ENCODE measurements at regions not wholly inside any gene's neighbourhood (a gene's known extent, or its start where the extent isn't known, plus 50 kb on each side); places are given as distances from the start of the nearest gene placed in this dataset.
"Not testable (repeated sequence)": the region's sequence is repeated elsewhere in the genome, so short reads cannot be mapped to it uniquely, and the experiment has no call there.

DNA sequence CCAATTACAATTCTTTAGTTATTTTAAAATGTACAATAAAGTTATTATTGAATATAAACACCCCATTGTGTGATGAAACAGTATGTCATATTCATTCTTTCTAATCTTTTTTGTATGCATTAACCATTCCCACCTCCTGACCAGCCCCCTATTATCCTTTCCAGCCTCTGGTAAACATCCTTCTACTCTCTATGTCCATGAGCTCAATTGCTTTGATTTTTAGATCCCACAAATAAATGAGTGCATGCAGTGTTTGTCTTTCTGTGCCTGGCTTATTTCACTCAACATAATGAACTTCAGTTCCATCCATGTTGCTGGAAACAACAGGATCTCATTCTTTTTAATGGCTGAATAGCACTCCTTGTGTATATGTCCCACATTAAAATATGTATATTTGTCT is 1858.9 kb upstream of the C9orf72 start:
- H3K9me2 ChIP-seq (replicated peaks; ENCODE audit: insufficient read depth, low read length): no peaks in the 10 kb centered on the region
- no peak overlapping the region for H3K9ac ChIP-seq (ENCODE audit: low read length)
- no peak overlapping the region for H2AFZ ChIP-seq (ENCODE audit: low read length)
- TF ChIP-seq EZH2 (optimal IDR thresholded peaks at IDR 0.05; ENCODE audit: low read depth, low read length) (no peak), EZH2phosphoT487 (IDR thresholded peaks at IDR 0.05; ENCODE audit: low read length) (no peak)
- TF ChIP-seq, protein P1, sequence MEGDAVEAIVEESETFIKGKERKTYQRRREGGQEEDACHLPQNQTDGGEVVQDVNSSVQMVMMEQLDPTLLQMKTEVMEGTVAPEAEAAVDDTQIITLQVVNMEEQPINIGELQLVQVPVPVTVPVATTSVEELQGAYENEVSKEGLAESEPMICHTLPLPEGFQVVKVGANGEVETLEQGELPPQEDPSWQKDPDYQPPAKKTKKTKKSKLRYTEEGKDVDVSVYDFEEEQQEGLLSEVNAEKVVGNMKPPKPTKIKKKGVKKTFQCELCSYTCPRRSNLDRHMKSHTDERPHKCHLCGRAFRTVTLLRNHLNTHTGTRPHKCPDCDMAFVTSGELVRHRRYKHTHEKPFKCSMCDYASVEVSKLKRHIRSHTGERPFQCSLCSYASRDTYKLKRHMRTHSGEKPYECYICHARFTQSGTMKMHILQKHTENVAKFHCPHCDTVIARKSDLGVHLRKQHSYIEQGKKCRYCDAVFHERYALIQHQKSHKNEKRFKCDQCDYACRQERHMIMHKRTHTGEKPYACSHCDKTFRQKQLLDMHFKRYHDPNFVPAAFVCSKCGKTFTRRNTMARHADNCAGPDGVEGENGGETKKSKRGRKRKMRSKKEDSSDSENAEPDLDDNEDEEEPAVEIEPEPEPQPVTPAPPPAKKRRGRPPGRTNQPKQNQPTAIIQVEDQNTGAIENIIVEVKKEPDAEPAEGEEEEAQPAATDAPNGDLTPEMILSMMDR (IDR thresholded peaks at IDR 0.05; ENCODE audit: low read length): no peak
- no peaks in the 10 kb centered on the region for H3K79me2 ChIP-seq (ENCODE audit: low read length)
- H3K4me1 ChIP-seq (ENCODE audit: low read length): no peaks in the 10 kb centered on the region
- no peak overlapping the region for H3K27ac ChIP-seq (ENCODE audit: low read length)
- no peak overlapping the region for H3K4me3 ChIP-seq (ENCODE audit: low read length)
- no peaks in the 10 kb centered on the region for H3K36me3 ChIP-seq (replicated peaks; ENCODE audit: insufficient read depth, low read length)
- DNase-seq: no peak
- H3K9me3 ChIP-seq (replicated peaks; ENCODE audit: insufficient read depth, low read length): no peaks in the 10 kb centered on the region
- no peaks in the 10 kb centered on the region for H4K20me1 ChIP-seq (ENCODE audit: insufficient read depth, low read length)
- no peak overlapping the region for H3K4me2 ChIP-seq (ENCODE audit: low read depth, low read length)
- no peaks in the 10 kb centered on the region for H3K27me3 ChIP-seq (replicated peaks; ENCODE audit: insufficient read depth, low read length)
- no peaks in the 10 kb centered on the region for H3F3A ChIP-seq (ENCODE audit: insufficient read depth, low read length)

DNA sequence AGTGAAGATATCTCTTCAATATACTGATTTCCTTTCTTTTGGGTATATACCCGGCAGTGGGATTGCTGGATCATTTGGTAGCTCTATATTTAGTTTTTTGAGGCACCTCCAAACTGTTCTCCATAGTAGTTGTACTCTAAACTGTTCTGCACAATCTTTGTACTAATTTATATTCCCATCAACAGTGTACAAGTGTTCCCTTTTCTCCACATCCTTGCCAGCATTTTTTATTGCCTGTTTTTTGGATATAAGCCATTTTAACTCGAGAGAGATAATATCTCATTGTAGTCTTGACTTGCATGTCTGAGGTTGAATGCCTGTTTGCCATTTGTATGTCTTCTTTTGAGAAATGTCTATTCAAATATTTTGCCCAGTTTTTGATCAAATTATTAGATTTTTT is 1859.4 kb upstream of the C9orf72 start:
- not testable (repeated sequence) for H3K9me3 ChIP-seq (replicated peaks; ENCODE audit: insufficient read depth, low read length); H3K36me3 ChIP-seq (replicated peaks; ENCODE audit: insufficient read depth, low read length); DNase-seq; H3K27me3 ChIP-seq (replicated peaks; ENCODE audit: insufficient read depth, low read length); H3K9me2 ChIP-seq (replicated peaks; ENCODE audit: insufficient read depth, low read length); H3K9ac ChIP-seq (ENCODE audit: low read length); H2AFZ ChIP-seq (ENCODE audit: low read length); H3K4me3 ChIP-seq (ENCODE audit: low read length); H3K4me1 ChIP-seq (ENCODE audit: low read length); H4K20me1 ChIP-seq (ENCODE audit: insufficient read depth, low read length); H3K27ac ChIP-seq (ENCODE audit: low read length); H3F3A ChIP-seq (ENCODE audit: insufficient read depth, low read length); H3K79me2 ChIP-seq (ENCODE audit: low read length); H3K4me2 ChIP-seq (ENCODE audit: low read depth, low read length)

DNA sequence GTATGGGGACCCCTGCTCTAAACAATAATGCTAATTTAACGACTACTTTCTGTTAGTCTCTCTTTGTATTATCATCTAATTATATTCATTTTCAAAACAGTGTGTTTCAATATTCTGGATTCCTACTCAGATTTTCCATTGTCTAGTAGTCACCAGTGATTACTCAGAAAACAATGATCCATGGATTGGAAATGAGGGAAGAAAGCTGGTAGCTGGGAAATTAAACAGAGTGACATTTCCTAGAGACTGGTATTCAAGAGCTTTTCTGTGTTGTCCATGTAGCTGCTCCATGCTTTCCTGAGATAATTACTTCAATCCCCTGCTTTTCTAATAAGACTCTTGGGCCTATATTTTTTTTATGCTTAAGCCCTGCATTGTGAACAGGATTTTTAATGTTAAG is 1862.1 kb upstream of the C9orf72 start:
- no peak overlapping the region for H3K27ac ChIP-seq (ENCODE audit: low read length)
- no peaks in the 10 kb centered on the region for H3K79me2 ChIP-seq (ENCODE audit: low read length)
- no peak overlapping the region for H3K4me3 ChIP-seq (ENCODE audit: low read length)
- no peak for DNase-seq
- H3K9me2 ChIP-seq (replicated peaks; ENCODE audit: insufficient read depth, low read length): no peaks in the 10 kb centered on the region
- H3K27me3 ChIP-seq (replicated peaks; ENCODE audit: insufficient read depth, low read length): no peaks in the 10 kb centered on the region
- no peaks in the 10 kb centered on the region for H3F3A ChIP-seq (ENCODE audit: insufficient read depth, low read length)
- H3K9ac ChIP-seq (ENCODE audit: low read length): no peak overlapping the region
- H3K36me3 ChIP-seq (replicated peaks; ENCODE audit: insufficient read depth, low read length): no peaks in the 10 kb centered on the region
- no peak overlapping the region for H3K4me2 ChIP-seq (ENCODE audit: low read depth, low read length)
- no peaks in the 10 kb centered on the region for H3K4me1 ChIP-seq (ENCODE audit: low read length)
- no peaks in the 10 kb centered on the region for H3K9me3 ChIP-seq (replicated peaks; ENCODE audit: insufficient read depth, low read length)
- H4K20me1 ChIP-seq (ENCODE audit: insufficient read depth, low read length): no peaks in the 10 kb centered on the region
- TF ChIP-seq EZH2 (optimal IDR thresholded peaks at IDR 0.05; ENCODE audit: low read depth, low read length): no peak
- TF ChIP-seq EZH2phosphoT487 (IDR thresholded peaks at IDR 0.05; ENCODE audit: low read length): no peak
- TF ChIP-seq, protein P1 (IDR thresholded peaks at IDR 0.05; ENCODE audit: low read length): no peak
- H2AFZ ChIP-seq (ENCODE audit: low read length): no peak overlapping the region

DNA sequence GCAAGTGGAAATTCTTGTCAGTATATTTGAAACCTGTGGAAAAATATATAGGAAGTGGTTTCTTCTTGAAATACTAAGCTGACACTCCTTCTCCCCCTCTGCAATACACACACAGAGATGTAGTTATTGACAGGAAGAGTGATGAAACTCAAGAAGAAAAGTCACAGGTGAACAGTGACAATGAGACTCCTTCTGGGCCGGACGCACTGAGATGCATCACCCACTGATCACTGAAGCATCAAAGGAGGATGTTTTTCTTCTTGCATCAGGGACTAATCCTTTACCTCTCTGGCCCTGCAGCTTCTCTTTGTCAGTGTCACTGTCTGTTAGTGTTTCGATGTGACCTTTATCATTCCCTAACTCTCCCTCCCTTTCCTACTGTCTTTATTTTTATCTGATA is 1864.2 kb upstream of the C9orf72 start:
- TF ChIP-seq, protein P1 (IDR thresholded peaks at IDR 0.05; ENCODE audit: low read length): no peak
- TF ChIP-seq EZH2phosphoT487 (IDR thresholded peaks at IDR 0.05; ENCODE audit: low read length) (no peak), EZH2 (optimal IDR thresholded peaks at IDR 0.05; ENCODE audit: low read depth, low read length) (no peak)
- no peaks in the 10 kb centered on the region for H3K9me3 ChIP-seq (replicated peaks; ENCODE audit: insufficient read depth, low read length)
- H3F3A ChIP-seq (ENCODE audit: insufficient read depth, low read length): no peaks in the 10 kb centered on the region
- no peaks in the 10 kb centered on the region for H3K79me2 ChIP-seq (ENCODE audit: low read length)
- H4K20me1 ChIP-seq (ENCODE audit: insufficient read depth, low read length): no peaks in the 10 kb centered on the region
- H3K36me3 ChIP-seq (replicated peaks; ENCODE audit: insufficient read depth, low read length): no peaks in the 10 kb centered on the region
- no peaks in the 10 kb centered on the region for H3K9me2 ChIP-seq (replicated peaks; ENCODE audit: insufficient read depth, low read length)
- no peak overlapping the region for H3K4me3 ChIP-seq (ENCODE audit: low read length)
- H3K9ac ChIP-seq (ENCODE audit: low read length): no peak overlapping the region
- no peak overlapping the region for H3K4me2 ChIP-seq (ENCODE audit: low read depth, low read length)
- DNase-seq: no peak
- H3K4me1 ChIP-seq (ENCODE audit: low read length): no peaks in the 10 kb centered on the region
- no peaks in the 10 kb centered on the region for H3K27me3 ChIP-seq (replicated peaks; ENCODE audit: insufficient read depth, low read length)
- no peak overlapping the region for H2AFZ ChIP-seq (ENCODE audit: low read length)
- no peak overlapping the region for H3K27ac ChIP-seq (ENCODE audit: low read length)
